Suprapubic skin (tissue), 4 donors: ENCODE measurements at regions not wholly inside any gene's neighbourhood (a gene's known extent, or its start where the extent isn't known, plus 50 kb on each side); places are given as distances from the start of the nearest gene placed in this dataset.

Experiments used
- CTCF ChIP-seq, 2 donors: fragments of 200-600 bp in 1 of 2; fragments of 450-650 bp in 1 of 2; sonication (generic) in 1 of 2; IDR thresholded peaks; one replicate each; pipeline ENCODE4 v1.5.1; 2016 to 2019; ENCODE audit warnings: antibody characterized with exemption in 2 of 2, mild to moderate bottlenecking in 1 of 2, moderate library complexity in 1 of 2
- POLR2A ChIP-seq, 2 donors: fragments of 450-650 bp; IDR thresholded peaks; one replicate each; pipeline ENCODE4 v1.6.1; 2017; ENCODE audit warnings: antibody characterized with exemption in 2 of 2, mild to moderate bottlenecking in 2 of 2, moderate library complexity in 2 of 2
- POLR2AphosphoS5 ChIP-seq, 3 donors: sonication (generic); formaldehyde crosslinking; IDR thresholded peaks; one replicate each; pipeline ENCODE4 v1.6.1; 2017; ENCODE audit warnings: antibody characterized with exemption in 3 of 3

DNA sequence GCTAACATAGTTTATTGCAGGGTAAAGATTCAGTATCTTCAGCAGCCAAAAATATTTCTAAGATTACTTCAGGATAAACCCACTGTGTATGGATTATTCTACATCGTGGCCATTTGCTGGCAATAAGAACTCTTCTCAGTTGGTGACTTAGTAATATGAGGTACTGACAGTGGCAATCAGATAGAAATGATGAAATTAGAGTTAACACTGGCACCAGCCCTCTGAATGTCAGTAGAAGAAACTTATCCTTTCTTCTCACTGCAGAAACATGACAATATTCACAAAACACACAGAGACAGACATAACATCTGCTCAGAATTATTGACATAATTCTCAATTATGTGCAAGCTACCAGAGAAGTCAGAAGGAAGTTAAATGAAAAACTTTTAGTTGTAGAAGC is 246.3 kb upstream of the COL3A1 start:
- TF ChIP-seq CTCF (IDR thresholded peaks at IDR 0.05) (no peak), POLR2A (IDR thresholded peaks at IDR 0.05) (no peak), POLR2AphosphoS5 (IDR thresholded peaks at IDR 0.05) (no peak)
